NCI-H345 treated with DMSO at 0.1 percent for 48 hours (cell line): ENCODE measurements at regions not wholly inside any gene's neighbourhood (a gene's known extent, or its start where the extent isn't known, plus 50 kb on each side); places are given as distances from the start of the nearest gene placed in this dataset.
"Not testable (repeated sequence)": the region's sequence is repeated elsewhere in the genome, so short reads cannot be mapped to it uniquely, and the experiment has no call there.

Source experiments
- DNase-seq: peaks from one replicate; lab custom pipeline; 2025; ENCODE audit not compliant: unreplicated experiment; lab: John Stamatoyannopoulos, UW

- DNase-seq: no peak
Measured at GRCh38 chr9:101893661-101894646, 155.5 kb upstream of the GRIN3A start.

GRCh38 chr9:101881508-101881907 is 143.1 kb upstream of the GRIN3A start:
- DNase-seq: no peak

- no peak for DNase-seq
Measured at GRCh38 chr9:101880846-101881245, 142.4 kb upstream of the GRIN3A start.

- no peak for DNase-seq
Measured at GRCh38 chr9:101878734-101879133, 140.3 kb upstream of the GRIN3A start.

GRCh38 chr9:101877439-101877838 is 139.0 kb upstream of the GRIN3A start:
- no peak for DNase-seq

GRCh38 chr9:101861472-101861871 is 123.0 kb upstream of the GRIN3A start:
- no peak for DNase-seq

- DNase-seq: no peak
Measured at GRCh38 chr9:101860920-101861319, 122.5 kb upstream of the GRIN3A start.

- no peak for DNase-seq
Measured at GRCh38 chr9:101859620-101860019, 121.2 kb upstream of the GRIN3A start.

GRCh38 chr9:101858026-101858425 is 119.6 kb upstream of the GRIN3A start:
- DNase-seq: no peak

GRCh38 chr9:101849102-101849707 is 110.8 kb upstream of the GRIN3A start:
- DNase-seq: no peak

GRCh38 chr9:101848485-101848919 is 110.1 kb upstream of the GRIN3A start:
- no peak for DNase-seq

GRCh38 chr9:101846161-101846560 is 107.7 kb upstream of the GRIN3A start:
- DNase-seq: no peak

- no peak for DNase-seq
Measured at GRCh38 chr9:101840694-101841188, 102.3 kb upstream of the GRIN3A start.

- DNase-seq: not testable (repeated sequence)
Measured at GRCh38 chr9:101838988-101839387, 100.5 kb upstream of the GRIN3A start.

GRCh38 chr9:101836021-101836420 is 97.6 kb upstream of the GRIN3A start:
- DNase-seq: no peak

- DNase-seq: no peak
Measured at GRCh38 chr9:101832486-101832885, 94.0 kb upstream of the GRIN3A start.

GRCh38 chr9:101821450-101821849 is 83.0 kb upstream of the GRIN3A start:
- DNase-seq: not testable (repeated sequence)

GRCh38 chr9:101820983-101821382 is 82.5 kb upstream of the GRIN3A start:
- DNase-seq: not testable (repeated sequence)

GRCh38 chr9:101814064-101814463 is 75.6 kb upstream of the GRIN3A start:
- DNase-seq: no peak

GRCh38 chr9:101807879-101808278 is 69.4 kb upstream of the GRIN3A start:
- DNase-seq: not testable (repeated sequence)

GRCh38 chr9:101796044-101796443 is 57.6 kb upstream of the GRIN3A start:
- DNase-seq: no peak

- no peak for DNase-seq
Measured at GRCh38 chr9:101795147-101795546, 56.7 kb upstream of the GRIN3A start.
